ENCODE measurements at regions not wholly inside any gene's neighbourhood (a gene's known extent, or its start where the extent isn't known, plus 50 kb on each side); places are given as distances from the start of the nearest gene placed in this dataset.

GRCh38 chr21:27502801-27503200, 535.9 kb upstream of the ADAMTS5 start:
- no peak for TF ChIP-seq POLR2A (IDR thresholded peaks at IDR 0.05)
- no peak for TF ChIP-seq CTCF (IDR thresholded peaks at IDR 0.05)
